ENCODE measurements at regions not wholly inside any gene's neighbourhood (a gene's known extent, or its start where the extent isn't known, plus 50 kb on each side); places are given as distances from the start of the nearest gene placed in this dataset.

- H3K79me2 ChIP-seq (ENCODE audit: insufficient read depth, low read length): no peaks in the 10 kb centered on the region
- no peak overlapping the region for H3K4me2 ChIP-seq (ENCODE audit: low read length)
- TF ChIP-seq CTCF (IDR thresholded peaks at IDR 0.05; ENCODE audit: low read length): no peak
- TF ChIP-seq EZH2 (IDR thresholded peaks at IDR 0.05; ENCODE audit: borderline replicate concordance, low read length): no peak
- no peaks in the 10 kb centered on the region for H3K27me3 ChIP-seq (ENCODE audit: insufficient read depth, low read length)
- no peaks in the 10 kb centered on the region for H3K4me1 ChIP-seq (ENCODE audit: insufficient read depth, low read length, severe bottlenecking)
- H3K27ac ChIP-seq (ENCODE audit: low read depth, low read length, poor library complexity, severe bottlenecking): no peak overlapping the region
- H3K9ac ChIP-seq (ENCODE audit: low read length): no peak overlapping the region
- no peaks in the 10 kb centered on the region for H3K9me3 ChIP-seq (ENCODE audit: low read length)
- no peak overlapping the region for H2AFZ ChIP-seq (ENCODE audit: low read length)
- no peaks in the 10 kb centered on the region for H4K20me1 ChIP-seq (ENCODE audit: insufficient read depth, low read length)
- no peaks in the 10 kb centered on the region for H3K36me3 ChIP-seq (ENCODE audit: insufficient read depth, low read length)
- no peak overlapping the region for H3K4me3 ChIP-seq (ENCODE audit: low read depth, low read length, poor library complexity, severe bottlenecking)
- H3K9me2 ChIP-seq (ENCODE audit: low read depth, low read length): no peaks in the 10 kb centered on the region
- no peaks in the 10 kb centered on the region for H3F3A ChIP-seq (ENCODE audit: insufficient read depth, low read length)
Measured at GRCh38 chr10:130867446-130868194, 443.9 kb downstream of the TCERG1L start.

- H3K4me2 ChIP-seq (ENCODE audit: low read length): no peak overlapping the region
- H3F3A ChIP-seq (ENCODE audit: insufficient read depth, low read length): no peaks in the 10 kb centered on the region
- TF ChIP-seq CTCF (IDR thresholded peaks at IDR 0.05; ENCODE audit: low read length): no peak
- TF ChIP-seq EZH2 (IDR thresholded peaks at IDR 0.05; ENCODE audit: borderline replicate concordance, low read length): no peak
- H3K4me3 ChIP-seq (ENCODE audit: low read depth, low read length, poor library complexity, severe bottlenecking): no peak overlapping the region
- H2AFZ ChIP-seq (ENCODE audit: low read length): no peak overlapping the region
- H3K9me3 ChIP-seq (ENCODE audit: low read length): no peaks in the 10 kb centered on the region
- no peaks in the 10 kb centered on the region for H3K4me1 ChIP-seq (ENCODE audit: insufficient read depth, low read length, severe bottlenecking)
- H3K36me3 ChIP-seq (ENCODE audit: insufficient read depth, low read length): no peaks in the 10 kb centered on the region
- no peaks in the 10 kb centered on the region for H4K20me1 ChIP-seq (ENCODE audit: insufficient read depth, low read length)
- H3K9me2 ChIP-seq (ENCODE audit: low read depth, low read length): no peaks in the 10 kb centered on the region
- H3K79me2 ChIP-seq (ENCODE audit: insufficient read depth, low read length): no peaks in the 10 kb centered on the region
- H3K27ac ChIP-seq (ENCODE audit: low read depth, low read length, poor library complexity, severe bottlenecking): no peak overlapping the region
- H3K27me3 ChIP-seq (ENCODE audit: insufficient read depth, low read length): no peaks in the 10 kb centered on the region
- H3K9ac ChIP-seq (ENCODE audit: low read length): no peak overlapping the region
Measured at GRCh38 chr10:130869179-130869841, 442.2 kb downstream of the TCERG1L start.

- H3K36me3 ChIP-seq (ENCODE audit: insufficient read depth, low read length): no peaks in the 10 kb centered on the region
- no peak overlapping the region for H3K27ac ChIP-seq (ENCODE audit: low read depth, low read length, poor library complexity, severe bottlenecking)
- H3K4me1 ChIP-seq (ENCODE audit: insufficient read depth, low read length, severe bottlenecking): no peaks in the 10 kb centered on the region
- no peak overlapping the region for H3K9ac ChIP-seq (ENCODE audit: low read length)
- H4K20me1 ChIP-seq (ENCODE audit: insufficient read depth, low read length): no peaks in the 10 kb centered on the region
- H3K9me3 ChIP-seq (ENCODE audit: low read length): no peaks in the 10 kb centered on the region
- no peaks in the 10 kb centered on the region for H3F3A ChIP-seq (ENCODE audit: insufficient read depth, low read length)
- no peaks in the 10 kb centered on the region for H3K9me2 ChIP-seq (ENCODE audit: low read depth, low read length)
- TF ChIP-seq CTCF (IDR thresholded peaks at IDR 0.05; ENCODE audit: low read length) (no peak), EZH2 (IDR thresholded peaks at IDR 0.05; ENCODE audit: borderline replicate concordance, low read length) (no peak)
- no peaks in the 10 kb centered on the region for H3K79me2 ChIP-seq (ENCODE audit: insufficient read depth, low read length)
- no peak overlapping the region for H3K4me3 ChIP-seq (ENCODE audit: low read depth, low read length, poor library complexity, severe bottlenecking)
- no peaks in the 10 kb centered on the region for H3K27me3 ChIP-seq (ENCODE audit: insufficient read depth, low read length)
- no peak overlapping the region for H2AFZ ChIP-seq (ENCODE audit: low read length)
- H3K4me2 ChIP-seq (ENCODE audit: low read length): no peak overlapping the region
Measured at GRCh38 chr10:130871406-130871805, 440.1 kb downstream of the TCERG1L start.
